GM12892 (cell line): ENCODE measurements at regions not wholly inside any gene's neighbourhood (a gene's known extent, or its start where the extent isn't known, plus 50 kb on each side); places are given as distances from the start of the nearest gene placed in this dataset.

ENCODE experiments used
- DNase-seq: peaks from one replicate; pipeline ENCODE4 v3.0.0; 2011; ENCODE audit not compliant: insufficient read length
- FAIRE-seq: peaks from 2 replicates; lab custom pipeline; 2011; peaks lifted over from hg19 to GRCh38; lab: Jason Lieb, UNC
- POLR2A ChIP-seq: IDR thresholded peaks from 2 replicates; pipeline ENCODE4 v1.6.1; 2011; ENCODE audit warnings: low read depth, low read length, control low read depth
- POLR2AphosphoS5 ChIP-seq: IDR thresholded peaks from 2 replicates; pipeline ENCODE4 v1.6.1; 2011; ENCODE audit warnings: low read depth, low read length, control low read depth
- TAF1 ChIP-seq: IDR thresholded peaks from 2 replicates; pipeline ENCODE4 v1.6.1; 2011; ENCODE audit warnings: low read depth, mild to moderate bottlenecking, control low read depth, low read length, borderline replicate concordance

GRCh38 chr1:218531936-218532335, 186.8 kb downstream of the TGFB2 start:
- no peak for FAIRE-seq
- no peak for DNase-seq
- no peak for TF ChIP-seq POLR2AphosphoS5
- no peak for TF ChIP-seq TAF1
- no peak for TF ChIP-seq POLR2A

- TF ChIP-seq POLR2A (no peak), POLR2AphosphoS5 (no peak), TAF1 (no peak)
- DNase-seq (no peak), FAIRE-seq (no peak)
These were observed 191.3 kb downstream of the TGFB2 start for GRCh38 chr1:218536296-218536986.

- DNase-seq: no peak
- TF ChIP-seq TAF1 (no peak), POLR2A (no peak), POLR2AphosphoS5 (no peak)
- no peak for FAIRE-seq
These were observed 192.2 kb downstream of the TGFB2 start for GRCh38 chr1:218537122-218537913.

GRCh38 chr1:218538341-218538740, 193.2 kb downstream of the TGFB2 start:
- no peak for TF ChIP-seq POLR2A
- no peak for TF ChIP-seq POLR2AphosphoS5
- no peak for TF ChIP-seq TAF1
- DNase-seq (no peak), FAIRE-seq (no peak)

GRCh38 chr1:218546314-218546713, 201.2 kb downstream of the TGFB2 start:
- TF ChIP-seq POLR2A (no peak), POLR2AphosphoS5 (no peak), TAF1 (no peak)
- DNase-seq (no peak), FAIRE-seq (no peak)

GRCh38 chr1:218547957-218548730, 203.0 kb downstream of the TGFB2 start:
- FAIRE-seq: no peak
- TF ChIP-seq TAF1 (no peak), POLR2AphosphoS5 (no peak), POLR2A (no peak)
- DNase-seq: no peak

- no peak for TF ChIP-seq TAF1
- no peak for TF ChIP-seq POLR2A
- no peak for TF ChIP-seq POLR2AphosphoS5
- no peak for FAIRE-seq
- no peak for DNase-seq
These were observed 203.6 kb downstream of the TGFB2 start for GRCh38 chr1:218548764-218549163.

GRCh38 chr1:218553197-218553596, 208.1 kb downstream of the TGFB2 start:
- DNase-seq (no peak), FAIRE-seq (no peak)
- no peak for TF ChIP-seq POLR2AphosphoS5
- no peak for TF ChIP-seq TAF1
- no peak for TF ChIP-seq POLR2A

GRCh38 chr1:218556016-218556415, 210.9 kb downstream of the TGFB2 start:
- FAIRE-seq: no peak

GRCh38 chr1:218557731-218558130, 212.6 kb downstream of the TGFB2 start:
- TF ChIP-seq TAF1 (no peak), POLR2AphosphoS5 (no peak), POLR2A (no peak)
- no peak for DNase-seq
- FAIRE-seq: no peak

More at GRCh38 chr1:218556016-218556415, 210.9 kb downstream of the TGFB2 start:
- TF ChIP-seq TAF1 (no peak), POLR2A (no peak), POLR2AphosphoS5 (no peak)
- no peak for DNase-seq

- FAIRE-seq (no peak), DNase-seq (no peak)
- no peak for TF ChIP-seq POLR2AphosphoS5
These were observed 213.2 kb downstream of the TGFB2 start for GRCh38 chr1:218558271-218558810.

GRCh38 chr1:218565377-218565776, 220.2 kb downstream of the TGFB2 start:
- FAIRE-seq (no peak), DNase-seq (no peak)
- TF ChIP-seq TAF1 (no peak), POLR2AphosphoS5 (no peak), POLR2A (no peak)
